ENCODE measurements at regions not wholly inside any gene's neighbourhood (a gene's known extent, or its start where the extent isn't known, plus 50 kb on each side); places are given as distances from the start of the nearest gene placed in this dataset.
A peak's percentile ranks its signal among the peaks of the same experiment; 100 is the strongest.

DNA sequence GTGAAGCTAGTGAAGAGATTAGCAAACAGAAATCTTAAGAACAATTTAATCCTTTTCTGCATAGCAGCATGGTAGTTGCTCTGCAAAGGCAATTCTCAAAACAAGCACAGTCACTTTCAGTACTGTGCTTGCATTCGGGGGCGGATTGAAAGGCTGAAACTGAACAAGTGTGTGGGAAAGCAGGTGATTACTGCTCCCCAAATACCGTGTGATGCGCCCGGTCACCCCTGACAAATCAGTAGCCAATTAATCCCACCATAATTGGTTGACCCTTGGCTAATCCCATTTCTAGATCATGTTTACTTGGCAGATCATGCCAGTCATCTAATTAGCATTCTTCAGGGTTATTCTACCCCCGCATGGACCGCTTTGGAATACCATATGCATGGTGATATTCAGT, 76.5 kb upstream of the ADRB1 start:
- no peak overlapping the region for H3K4me3 ChIP-seq (ENCODE audit: low read length)
- DNase-seq (ENCODE audit: low read depth, low spot score), result no peak

DNA sequence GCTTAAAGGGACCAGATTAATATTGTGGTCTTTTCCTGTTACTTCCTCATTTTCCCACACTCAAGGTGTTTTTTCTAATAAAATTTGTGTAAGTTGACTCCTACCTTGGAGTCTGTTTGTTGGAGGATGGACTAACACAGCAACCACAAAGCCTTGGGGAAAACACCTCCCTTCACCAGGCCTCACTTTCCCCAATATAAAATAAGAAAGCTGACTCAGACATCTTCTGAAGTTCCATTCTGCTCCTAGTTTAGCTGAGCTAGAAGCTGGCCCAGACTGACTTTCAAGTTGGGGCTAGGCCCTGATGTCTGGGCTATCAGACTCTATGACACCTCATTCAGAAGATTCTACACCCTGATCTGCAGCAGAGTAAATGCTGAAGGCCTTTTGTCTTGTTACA, 73.0 kb upstream of the ADRB1 start:
- no peak for DNase-seq (ENCODE audit: low read depth, low spot score)
- H3K4me3 ChIP-seq (ENCODE audit: low read length), result no peak overlapping the region

DNA sequence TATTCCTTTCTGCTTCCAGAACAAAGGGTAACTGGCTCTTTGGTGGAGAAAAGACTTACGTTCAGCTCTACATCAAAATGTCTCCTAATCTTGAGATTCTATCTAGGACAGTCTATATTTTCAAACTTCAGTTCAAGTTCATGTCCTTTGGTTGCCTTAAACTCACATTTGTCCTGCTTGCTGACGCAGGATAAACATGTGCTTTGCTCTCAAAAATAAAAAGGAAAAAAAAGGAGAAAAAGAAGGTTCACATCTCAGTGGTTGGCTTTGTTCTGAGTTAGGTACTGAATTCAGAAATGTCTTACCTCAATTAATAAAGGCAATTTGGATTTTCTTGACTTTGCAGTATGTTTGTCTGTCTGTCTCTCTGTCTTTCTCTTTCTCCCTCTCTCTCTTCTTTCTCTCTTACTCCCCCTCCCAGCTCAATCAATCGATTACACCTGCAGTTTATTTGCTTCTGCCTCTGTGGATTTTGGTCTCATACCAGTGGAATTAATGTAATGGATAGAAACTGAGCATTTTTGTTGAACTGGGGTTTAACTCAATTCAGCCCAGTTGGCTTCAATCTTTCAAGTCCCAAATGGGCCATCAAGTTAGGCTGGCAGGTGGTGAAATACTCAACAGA, 72.2 kb upstream of the ADRB1 start:
- H3K4me3 ChIP-seq (ENCODE audit: low read length), result no peak overlapping the region
- no peak for DNase-seq (ENCODE audit: low read depth, low spot score)

DNA sequence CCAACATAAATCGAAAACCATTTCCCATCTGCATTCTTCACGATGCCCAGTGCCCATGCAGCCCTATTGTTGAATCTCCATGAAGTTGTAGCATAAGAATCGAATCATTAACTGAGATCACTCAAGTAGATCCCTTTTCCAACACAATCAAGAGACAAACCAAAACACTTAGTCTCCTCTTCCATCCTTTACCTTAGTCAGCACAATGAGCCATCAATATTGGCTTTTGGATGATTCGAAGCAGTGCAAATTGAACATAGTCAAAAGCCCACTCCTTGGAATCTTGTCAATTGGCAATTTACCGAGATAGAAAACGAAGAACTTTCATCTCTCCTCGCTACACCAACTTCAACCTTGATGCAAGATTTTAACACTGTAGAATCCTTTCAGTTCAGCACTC, 66.5 kb upstream of the ADRB1 start:
- DNase-seq (ENCODE audit: low read depth, low spot score), result no peak
- H3K4me3 ChIP-seq (ENCODE audit: low read length), result no peak overlapping the region

DNA sequence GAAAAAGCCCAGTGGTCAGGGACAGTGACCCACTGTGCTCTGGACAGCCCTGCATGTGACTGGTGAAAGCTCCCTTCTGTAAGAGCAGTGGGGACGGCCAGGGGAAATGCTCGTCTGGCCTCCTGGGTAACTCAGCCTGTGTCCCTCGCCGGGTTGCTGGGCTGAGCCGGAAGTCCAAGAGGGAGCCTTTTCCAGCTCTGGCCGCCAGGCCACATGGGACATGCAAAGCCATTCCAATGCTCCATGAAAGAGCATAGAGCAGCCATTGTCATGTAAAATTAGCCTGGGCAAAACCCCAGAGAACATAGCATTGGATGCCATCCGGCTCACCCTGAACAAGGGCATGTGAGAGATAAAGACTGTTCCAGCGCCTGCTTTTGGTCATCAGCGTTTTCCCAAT, 64.9 kb upstream of the ADRB1 start:
- DNase-seq (ENCODE audit: low read depth, low spot score), result no peak
- H3K4me3 ChIP-seq (ENCODE audit: low read length), result no peak overlapping the region

DNA sequence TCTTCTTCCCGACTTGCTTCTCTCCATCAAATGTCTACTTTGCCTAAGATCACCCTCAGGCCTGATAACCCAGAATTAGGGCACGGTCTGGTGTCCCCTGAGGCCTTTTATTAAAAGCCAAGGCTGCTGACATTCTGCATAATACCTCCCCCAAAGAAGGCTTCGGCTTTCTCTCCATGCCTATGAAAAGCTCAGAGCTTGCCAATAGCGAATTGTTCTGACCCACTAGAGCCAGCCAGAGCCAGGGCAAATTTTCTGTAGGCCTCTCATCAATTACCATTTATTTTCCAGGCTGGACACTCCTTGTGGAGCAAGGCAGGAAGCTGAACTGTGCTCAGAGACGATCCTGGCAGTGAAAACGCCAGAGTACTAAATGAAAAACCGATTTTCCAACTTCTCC, 64.3 kb upstream of the ADRB1 start:
- no peak overlapping the region for H3K4me3 ChIP-seq (ENCODE audit: low read length)
- no peak for DNase-seq (ENCODE audit: low read depth, low spot score)

DNA sequence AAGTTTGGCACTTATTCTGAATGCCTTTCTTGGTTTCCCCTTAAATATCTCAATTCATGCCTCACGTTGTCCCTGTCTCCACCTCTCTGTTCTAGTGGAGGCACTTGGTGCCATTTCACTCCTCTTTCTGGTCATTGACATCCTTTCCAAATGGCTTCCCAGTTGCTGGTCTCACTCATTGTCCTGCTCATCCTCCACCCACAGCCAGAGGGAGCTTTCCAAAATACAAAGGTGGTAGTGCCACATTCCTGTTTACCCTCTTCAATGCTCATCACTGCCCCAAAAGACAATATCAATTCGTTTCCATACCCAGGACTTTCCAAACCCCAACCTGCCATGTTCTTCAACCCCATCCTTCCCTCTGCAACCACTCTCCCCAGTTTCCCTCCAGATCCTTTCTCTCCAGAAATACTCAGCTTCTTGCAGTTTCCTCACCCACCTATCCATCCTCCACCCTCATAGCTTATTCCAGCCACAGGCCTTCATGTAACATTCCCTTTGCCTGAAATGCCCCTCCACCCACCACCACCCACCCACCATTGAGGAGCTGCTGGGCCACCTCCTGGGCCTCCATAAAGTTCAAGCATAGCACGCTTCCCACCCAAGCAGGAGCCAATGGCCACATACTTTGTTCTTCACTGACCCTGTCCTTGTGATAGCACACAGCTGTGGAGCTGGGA, 63.1 kb upstream of the ADRB1 start:
- no peak overlapping the region for H3K4me3 ChIP-seq (ENCODE audit: low read length)
- DNase-seq (ENCODE audit: low read depth, low spot score), result no peak

DNA sequence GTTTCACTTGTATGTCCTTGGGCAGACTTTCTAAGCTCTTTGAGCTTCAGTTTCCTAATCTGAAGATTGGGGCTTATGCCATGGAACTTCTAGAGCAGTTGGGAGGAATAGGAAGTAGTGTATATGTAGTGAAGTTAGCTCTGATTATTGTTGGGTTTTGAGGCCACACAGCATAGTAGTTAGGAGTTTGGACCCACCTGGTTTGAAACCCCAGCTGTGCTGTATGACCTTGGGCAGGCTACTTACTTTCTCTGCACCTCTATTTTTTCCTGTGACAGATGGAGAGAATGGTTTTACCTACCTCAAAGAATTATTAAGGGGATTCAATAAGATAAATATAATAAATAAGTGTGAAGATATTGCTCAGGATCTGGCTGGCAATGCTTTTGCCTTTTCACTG, 61.4 kb upstream of the ADRB1 start:
- no peak for DNase-seq (ENCODE audit: low read depth, low spot score)
- no peak overlapping the region for H3K4me3 ChIP-seq (ENCODE audit: low read length)

DNA sequence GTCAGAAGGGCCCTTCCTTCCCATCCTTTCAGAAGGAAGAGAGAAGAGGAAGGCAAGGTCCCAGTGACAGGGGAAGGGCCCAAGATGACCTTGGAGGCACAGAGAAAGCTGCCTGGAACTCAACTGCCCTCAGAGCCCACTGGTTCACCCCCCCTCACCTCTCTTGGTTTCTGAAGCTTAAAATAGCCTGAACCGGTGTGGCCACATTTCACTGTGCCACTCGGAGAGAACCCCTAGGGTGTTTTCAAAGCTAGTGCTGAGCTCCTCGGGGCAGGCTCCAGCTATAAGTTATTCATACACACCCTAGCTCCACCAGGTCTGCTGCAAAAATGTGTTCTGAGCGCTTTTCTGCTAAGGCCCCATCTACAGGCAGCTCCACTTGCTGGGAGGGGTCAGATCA, 60.9 kb upstream of the ADRB1 start:
- H3K4me3 ChIP-seq (ENCODE audit: low read length), result no peak overlapping the region
- no peak for DNase-seq (ENCODE audit: low read depth, low spot score)

DNA sequence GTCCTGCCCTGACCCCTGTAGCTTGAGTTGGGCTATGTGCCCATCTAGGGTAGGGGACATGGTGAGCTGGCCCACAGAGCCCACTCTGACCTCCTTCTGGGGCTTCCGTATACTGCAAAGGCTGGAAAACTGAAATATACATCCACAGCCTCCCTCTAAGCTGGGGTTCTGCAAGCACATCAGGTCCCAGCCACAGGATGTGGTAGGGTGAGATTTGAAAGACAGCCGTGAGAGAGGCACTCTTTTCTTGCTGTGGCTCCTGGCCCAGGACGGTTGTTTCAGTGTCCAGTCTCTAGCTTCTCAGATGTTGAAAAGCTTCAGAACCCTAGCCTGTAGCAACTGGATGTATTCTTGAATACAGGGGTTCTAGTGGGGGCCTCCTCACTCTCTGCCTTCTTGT, 60.1 kb upstream of the ADRB1 start:
- H3K4me3 ChIP-seq (ENCODE audit: low read length), result no peak overlapping the region
- peak; percentile 60 for DNase-seq (ENCODE audit: low read depth, low spot score)

DNA sequence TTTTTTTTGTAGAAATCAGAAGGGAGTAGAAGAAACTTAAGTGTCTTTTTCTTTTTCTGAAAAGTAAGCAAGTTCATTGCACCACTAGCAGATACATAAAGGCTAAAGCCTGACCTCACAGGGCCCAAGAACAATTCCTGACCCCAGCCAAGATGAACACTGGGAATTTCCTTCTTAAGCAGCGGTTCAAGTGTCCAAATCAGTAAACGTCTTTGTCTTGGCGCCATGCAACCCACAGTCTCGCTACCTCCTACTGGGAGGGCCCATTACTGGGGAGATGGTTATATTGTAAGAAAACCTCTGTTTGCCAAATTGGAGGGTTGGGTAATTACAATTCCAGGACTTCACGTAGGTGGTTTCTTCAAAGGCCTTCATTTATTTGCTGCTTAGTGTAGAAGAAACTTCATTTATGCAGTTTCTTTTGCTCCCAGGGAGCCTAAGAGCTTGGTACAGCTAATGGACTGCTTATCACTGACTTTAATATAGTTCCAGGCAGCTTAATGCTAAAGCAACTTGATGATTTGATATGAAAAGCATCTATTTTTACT, 58.3 kb upstream of the ADRB1 start:
- H3K4me3 ChIP-seq (ENCODE audit: low read length), result no peak overlapping the region
- DNase-seq (ENCODE audit: low read depth, low spot score), result no peak

DNA sequence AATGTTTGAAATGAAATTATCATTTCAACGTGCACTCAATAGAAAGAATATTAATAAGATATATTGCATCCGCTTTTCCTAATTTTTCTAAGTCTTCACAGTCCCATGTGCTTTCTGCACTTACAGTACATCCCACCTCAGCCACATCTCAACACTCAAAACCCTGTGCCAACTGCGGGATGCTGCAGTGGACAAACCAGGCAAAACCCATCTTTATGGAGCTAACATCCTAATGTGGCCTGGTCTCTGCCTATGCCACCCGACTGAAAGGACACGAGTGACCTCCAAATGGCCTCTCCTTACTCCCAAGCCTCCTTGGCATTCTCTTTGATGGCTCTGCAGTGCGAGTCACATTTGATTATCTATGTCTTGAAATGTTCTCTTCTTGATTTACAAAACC, 57.4 kb upstream of the ADRB1 start:
- no peak overlapping the region for H3K4me3 ChIP-seq (ENCODE audit: low read length)
- no peak for DNase-seq (ENCODE audit: low read depth, low spot score)

DNA sequence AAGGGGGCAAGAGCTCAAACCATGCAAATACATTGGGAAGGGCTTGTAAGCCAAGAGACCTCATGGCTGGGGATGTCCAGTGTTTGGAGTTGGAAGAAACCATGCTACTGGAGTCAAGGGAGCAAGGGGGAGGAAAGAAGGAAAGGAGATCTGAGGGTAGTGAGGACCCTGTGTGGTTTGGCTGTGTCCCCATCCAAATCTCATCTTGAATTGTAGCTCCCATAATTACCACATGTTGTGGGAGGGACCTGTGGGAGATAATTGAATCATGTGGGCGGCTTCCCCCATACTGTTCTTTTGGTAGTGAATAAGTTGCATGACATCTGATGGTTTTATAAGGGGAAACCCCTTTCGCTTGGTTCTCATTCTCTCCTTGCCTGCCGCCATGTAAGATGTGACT, 56.5 kb upstream of the ADRB1 start:
- H3K4me3 ChIP-seq (ENCODE audit: low read length), result no peak overlapping the region
- DNase-seq (ENCODE audit: low read depth, low spot score), result no peak

DNA sequence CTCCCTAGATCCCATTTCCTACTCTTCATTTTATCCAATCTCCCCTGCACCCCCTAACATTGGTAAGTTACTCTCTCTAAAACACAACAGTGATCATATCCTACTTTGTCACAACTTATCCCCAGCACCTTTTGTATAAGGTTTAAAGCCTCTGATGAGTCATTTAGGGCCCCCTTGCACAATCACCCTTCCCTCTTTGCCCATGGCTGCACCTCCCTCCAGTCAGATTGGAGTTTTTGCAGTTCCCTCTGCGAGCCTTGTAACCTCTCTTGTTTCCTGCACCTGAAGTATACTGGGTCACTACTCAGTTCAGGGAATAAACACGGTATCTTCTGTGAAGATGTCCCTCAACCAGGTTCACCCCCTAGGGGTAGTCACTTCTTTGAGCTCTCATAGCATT, 55.9 kb upstream of the ADRB1 start:
- H3K4me3 ChIP-seq (ENCODE audit: low read length), result no peak overlapping the region
- no peak for DNase-seq (ENCODE audit: low read depth, low spot score)

DNA sequence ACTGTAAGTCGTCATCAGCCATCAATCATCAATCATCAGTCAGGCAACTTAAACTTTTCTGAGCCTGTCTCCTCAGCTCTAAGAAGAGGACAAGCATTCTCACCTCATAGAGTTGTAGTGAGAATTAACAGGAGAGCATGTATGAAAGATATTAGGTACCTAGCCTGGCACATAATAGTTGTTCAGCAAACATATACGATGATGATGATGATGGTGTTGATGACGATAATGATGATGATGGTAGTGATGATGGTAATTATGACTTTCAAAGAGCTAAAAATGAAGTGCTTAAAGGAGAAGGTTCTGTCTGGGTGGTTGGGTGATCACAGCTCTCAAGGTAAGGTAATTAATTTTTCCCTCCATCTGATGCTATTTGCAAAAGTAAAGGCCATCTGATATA, 55.1 kb upstream of the ADRB1 start:
- H3K4me3 ChIP-seq (ENCODE audit: low read length), result no peak overlapping the region
- DNase-seq (ENCODE audit: low read depth, low spot score), result no peak

DNA sequence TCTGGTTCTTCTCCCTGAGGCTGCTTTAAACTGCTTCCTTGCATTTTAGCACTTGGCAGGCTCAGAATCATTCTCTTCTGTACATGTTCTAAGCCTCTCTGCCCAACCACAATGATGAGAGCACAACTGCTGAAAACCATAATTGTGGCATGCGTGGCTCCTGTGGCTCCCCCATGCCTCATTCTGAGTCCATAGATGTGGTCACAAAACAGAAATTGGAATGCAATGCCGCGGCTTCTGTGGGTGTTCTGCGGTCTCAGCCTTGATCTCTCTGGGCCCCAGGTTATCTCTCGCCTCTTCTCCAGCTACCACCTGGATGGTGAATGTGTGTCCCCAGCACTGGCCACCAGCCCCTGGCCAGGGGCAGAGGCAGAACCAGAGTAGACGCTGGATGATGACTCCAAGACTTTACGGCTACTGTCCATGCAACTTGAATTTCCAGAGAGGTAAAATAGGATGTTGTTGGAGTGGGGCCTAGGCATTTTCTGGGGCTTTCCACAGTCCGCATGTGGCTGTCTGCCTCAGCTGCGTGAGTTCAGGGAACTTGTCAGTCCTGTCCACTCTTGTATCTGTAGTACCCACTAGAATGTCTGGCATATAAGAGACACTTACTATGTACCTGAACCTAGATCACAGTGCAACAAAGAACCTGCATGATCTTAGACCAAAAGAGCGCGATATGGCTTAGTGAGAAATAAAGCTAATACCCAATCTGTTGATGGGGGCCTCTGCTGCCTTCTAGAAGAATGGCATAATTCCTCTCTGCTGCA, 52.4 kb upstream of the ADRB1 start:
- H3K4me3 ChIP-seq (ENCODE audit: low read length), result no peak overlapping the region
- peak; percentile 73 for DNase-seq (ENCODE audit: low read depth, low spot score)

DNA sequence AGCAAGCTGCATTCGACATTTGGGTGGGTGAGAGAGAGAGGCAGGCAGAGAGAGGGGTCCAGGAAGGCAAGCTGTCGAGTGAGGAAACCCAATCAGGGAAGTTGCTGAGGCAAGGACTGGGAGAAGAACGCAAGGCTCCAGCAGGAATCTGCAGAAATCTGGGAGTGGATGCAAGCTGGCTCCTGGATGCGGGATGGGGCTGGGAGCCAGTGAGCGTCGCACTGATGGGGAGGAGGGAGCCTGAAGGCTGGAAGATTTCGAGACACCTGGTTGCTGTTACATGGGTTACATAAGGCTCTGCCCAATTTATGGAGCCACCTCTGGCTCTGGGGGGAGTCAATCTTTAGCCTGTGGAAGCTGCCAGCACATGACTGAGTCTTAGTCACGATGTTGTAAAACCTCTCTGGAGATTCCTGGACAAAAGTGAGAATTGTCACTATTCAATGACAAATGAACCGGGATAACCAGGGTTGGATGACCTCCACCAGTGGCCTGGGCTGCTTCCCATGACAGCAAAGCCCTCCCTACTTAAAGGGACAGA, 51.1 kb upstream of the ADRB1 start:
- no peak overlapping the region for H3K4me3 ChIP-seq (ENCODE audit: low read length)
- no peak for DNase-seq (ENCODE audit: low read depth, low spot score)

DNA sequence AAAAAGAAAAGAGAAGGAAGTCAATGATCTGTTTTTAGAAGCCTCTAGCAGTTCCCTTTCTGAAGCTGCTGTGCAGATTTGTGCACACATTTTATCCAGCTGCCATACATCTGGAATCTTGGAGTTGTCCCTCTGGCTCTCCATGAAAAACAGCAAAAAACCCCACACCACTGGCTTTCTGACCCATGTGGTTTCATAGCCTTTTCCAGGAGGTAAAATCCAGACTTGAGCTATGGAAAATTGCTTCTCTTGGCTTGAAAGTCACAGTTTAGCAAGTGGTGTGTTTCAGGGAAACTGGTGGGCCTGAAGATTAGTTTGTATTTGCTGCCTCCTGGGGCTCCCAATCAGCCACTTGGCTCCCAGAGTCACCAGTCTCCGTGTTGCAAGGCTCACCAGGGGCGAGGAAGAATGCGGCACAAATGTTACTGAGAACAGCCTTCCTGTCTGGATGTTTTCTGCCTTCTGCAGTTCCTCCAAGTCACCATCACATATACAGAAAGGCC, 50.1 kb upstream of the ADRB1 start:
- no peak for DNase-seq (ENCODE audit: low read depth, low spot score)
- no peak overlapping the region for H3K4me3 ChIP-seq (ENCODE audit: low read length)
